ENCODE measurements at regions not wholly inside any gene's neighbourhood (a gene's known extent, or its start where the extent isn't known, plus 50 kb on each side); places are given as distances from the start of the nearest gene placed in this dataset.

DNA sequence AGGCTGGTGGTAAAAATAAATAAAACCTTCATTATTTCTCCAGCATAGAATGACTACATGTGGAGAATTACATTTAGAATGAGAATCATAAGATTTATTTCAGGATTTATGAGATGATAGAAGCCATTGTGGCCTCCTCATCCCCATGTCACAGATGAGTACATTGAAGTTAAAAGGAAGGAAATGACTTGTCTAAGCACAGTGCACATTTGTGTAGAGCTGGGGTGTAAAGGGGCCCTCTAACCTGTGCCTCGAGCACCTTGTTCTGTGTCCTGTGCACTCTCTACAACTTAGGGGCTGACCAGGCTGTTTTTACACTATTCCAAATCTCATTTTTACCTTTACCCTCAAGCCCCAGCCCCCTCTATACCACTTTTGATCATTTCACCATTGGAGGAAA is 179.4 kb downstream of the RHOU start:
- ATAC-seq (ENCODE audit: low FRiP score in 2 of 2): no peak
- WGBS, 2 donors: 71 to 88% methylated on average over 1 of the region's 1 CpG

GRCh38 chr1:228917342-228917741 is 182.1 kb downstream of the RHOU start:
- Histone ChIP-seq H3K27ac (no peak overlapping the region), H3K27me3 (no peaks in the 10 kb centered on the region), H3K4me3 (no peak overlapping the region), H3K9me3 (no peaks in the 10 kb centered on the region), H3K36me3 (no peaks in the 10 kb centered on the region), H3K4me1 (peaks cover 0 to 20% (median 7%) of the 10 kb centered on the region in 4 donors)
- no peak for ATAC-seq (ENCODE audit: low FRiP score in 2 of 2)
- WGBS, 2 donors: 89 to 96% methylated on average over 7 to 9 of the region's 9 CpGs
- TF ChIP-seq CTCF (IDR thresholded peaks at IDR 0.05) (no peak), EP300 (IDR thresholded peaks at IDR 0.05) (no peak), POLR2A (IDR thresholded peaks at IDR 0.05) (no peak), POLR2AphosphoS5 (IDR thresholded peaks at IDR 0.05) (no peak)
- DNase-seq: no peak

More for the DNA sequence above, 179.4 kb downstream of the RHOU start:
- DNase-seq: no peak
- Histone ChIP-seq H3K27me3 (no peaks in the 10 kb centered on the region), H3K4me3 (no peak overlapping the region), H3K9me3 (no peaks in the 10 kb centered on the region), H3K4me1 (no peaks in the 10 kb centered on the region), H3K27ac (no peak overlapping the region), H3K36me3 (no peaks in the 10 kb centered on the region)
- TF ChIP-seq POLR2AphosphoS5 (IDR thresholded peaks at IDR 0.05) (no peak), CTCF (IDR thresholded peaks at IDR 0.05) (no peak), POLR2A (IDR thresholded peaks at IDR 0.05) (no peak), EP300 (IDR thresholded peaks at IDR 0.05) (no peak)

GRCh38 chr1:228917755-228918154 is 182.5 kb downstream of the RHOU start:
- 84 to 100% methylated on average over 2 of the region's 2 CpGs for WGBS, 2 donors
- peaks cover 0 to 20% (median 7%) of the 10 kb centered on the region in 4 donors for H3K4me1 ChIP-seq
- no peak for DNase-seq
- no peaks in the 10 kb centered on the region for H3K9me3 ChIP-seq
- no peak for ATAC-seq (ENCODE audit: low FRiP score in 2 of 2)
- TF ChIP-seq POLR2A (IDR thresholded peaks at IDR 0.05): no peak
- no peak for TF ChIP-seq POLR2AphosphoS5 (IDR thresholded peaks at IDR 0.05)
- TF ChIP-seq CTCF (IDR thresholded peaks at IDR 0.05): no peak
- no peak for TF ChIP-seq EP300 (IDR thresholded peaks at IDR 0.05)
- no peak overlapping the region for H3K27ac ChIP-seq
- H3K4me3 ChIP-seq: no peak overlapping the region
- H3K27me3 ChIP-seq: no peaks in the 10 kb centered on the region
- H3K36me3 ChIP-seq: no peaks in the 10 kb centered on the region

- H3K27ac ChIP-seq: no peak overlapping the region
- H3K4me3 ChIP-seq: no peak overlapping the region
- H3K36me3 ChIP-seq: no peaks in the 10 kb centered on the region
- H3K27me3 ChIP-seq: no peaks in the 10 kb centered on the region
- 52 to 70% methylated on average over 4 of the region's 4 CpGs for WGBS, 2 donors
- peaks cover 0 to 20% (median 7%) of the 10 kb centered on the region in 4 donors for H3K4me1 ChIP-seq
- DNase-seq: no peak
- ATAC-seq (ENCODE audit: low FRiP score in 2 of 2): no peak
- H3K9me3 ChIP-seq: no peaks in the 10 kb centered on the region
- TF ChIP-seq CTCF (IDR thresholded peaks at IDR 0.05) (no peak), POLR2AphosphoS5 (IDR thresholded peaks at IDR 0.05) (no peak), EP300 (IDR thresholded peaks at IDR 0.05) (no peak), POLR2A (IDR thresholded peaks at IDR 0.05) (no peak)
Observed at GRCh38 chr1:228918335-228918734, 183.1 kb downstream of the RHOU start.

DNA sequence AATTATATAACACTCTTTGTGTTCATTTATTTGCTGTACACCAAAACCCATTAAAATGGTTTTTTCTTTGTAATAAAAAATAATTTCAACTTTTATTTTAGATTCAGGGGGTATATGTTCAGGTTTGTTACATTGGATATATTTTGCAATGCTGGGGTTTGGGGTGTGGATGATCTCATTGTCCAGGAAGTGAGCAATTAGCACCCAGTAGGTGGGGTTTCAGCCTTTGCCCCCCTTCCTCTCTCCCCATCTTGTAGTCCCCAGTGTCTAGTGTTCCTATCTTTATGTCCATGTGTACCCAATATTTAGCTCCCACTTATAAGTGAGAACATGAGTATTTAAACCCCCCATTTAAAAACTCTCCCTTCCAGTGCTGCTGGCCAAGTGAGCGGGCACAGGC is 184.6 kb downstream of the RHOU start:
- Histone ChIP-seq H3K4me3 (no peak overlapping the region), H3K9me3 (no peaks in the 10 kb centered on the region), H3K27ac (no peak overlapping the region), H3K4me1 (peaks cover 0 to 20% (median 7%) of the 10 kb centered on the region in 4 donors), H3K27me3 (no peaks in the 10 kb centered on the region), H3K36me3 (no peaks in the 10 kb centered on the region)
- ATAC-seq (ENCODE audit: low FRiP score in 2 of 2) (no peak), DNase-seq (no peak)
- WGBS, 2 donors: 94 to 100% methylated on average over 1 of the region's 1 CpG
- TF ChIP-seq POLR2AphosphoS5 (IDR thresholded peaks at IDR 0.05) (no peak), POLR2A (IDR thresholded peaks at IDR 0.05) (no peak), EP300 (IDR thresholded peaks at IDR 0.05) (no peak), CTCF (IDR thresholded peaks at IDR 0.05) (no peak)

Measured in upper lobe of left lung (tissue), 6 donors.